Stimulated activated CD8-positive, alpha-beta memory T cell treated with anti-CD3 and anti-CD28 coated beads, Interleukin-15, amount 100 ng/mL, for 24 hours (primary cell): ENCODE measurements at regions not wholly inside any gene's neighbourhood (a gene's known extent, or its start where the extent isn't known, plus 50 kb on each side); places are given as distances from the start of the nearest gene placed in this dataset.
"Not testable (repeated sequence)": the region's sequence is repeated elsewhere in the genome, so short reads cannot be mapped to it uniquely, and the experiment has no call there.

Source experiments
- DNase-seq: peaks from one replicate; pipeline ENCODE4 v3.0.0-alpha.2; 2020; ENCODE audit warnings: low read depth

DNA sequence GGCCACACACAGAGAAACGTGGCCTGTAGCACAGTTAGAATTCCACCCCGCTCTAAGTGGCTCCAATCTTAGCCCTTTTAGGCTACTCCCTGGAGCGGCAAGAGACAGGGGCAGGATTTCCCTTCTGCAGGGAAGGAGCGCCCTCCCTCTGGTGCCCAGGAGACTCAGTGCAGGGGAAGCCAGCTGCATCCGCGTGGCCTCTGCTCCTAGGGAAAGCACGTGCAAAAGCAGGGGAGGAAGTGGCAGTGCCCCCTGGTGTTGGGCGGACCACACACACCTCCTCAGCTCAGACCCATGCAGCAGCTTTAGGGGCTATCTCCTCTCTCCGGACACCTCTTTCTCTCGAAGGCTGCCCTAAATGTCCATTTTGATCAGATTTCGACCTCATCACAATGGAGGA, 50.0 kb downstream of the SPRING1 start:
- peak; percentile 3 for DNase-seq

DNA sequence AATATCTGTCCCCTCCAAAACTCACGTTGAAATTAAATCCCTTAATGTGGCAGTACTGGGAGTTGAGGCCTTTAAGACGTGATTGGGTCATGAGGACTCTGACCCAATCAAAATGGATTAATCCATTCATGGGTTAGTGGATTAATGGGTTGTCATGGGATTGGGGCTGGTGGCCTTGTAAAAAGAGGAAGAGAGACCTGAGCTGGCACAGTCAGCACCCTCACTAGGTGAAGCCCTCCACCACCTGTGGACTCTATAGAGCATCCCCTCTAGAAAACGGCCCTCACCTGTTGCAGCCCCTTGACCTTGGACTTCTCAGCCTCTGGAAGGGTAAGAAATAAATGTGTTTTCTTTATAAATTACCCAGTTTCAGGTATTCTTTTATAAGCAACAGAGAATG, 53.0 kb downstream of the SPRING1 start:
- no peak for DNase-seq

GRCh38 chr12:116677202-116677661, 60.6 kb downstream of the SPRING1 start:
- DNase-seq, result no peak

GRCh38 chr12:116675339-116676107, 62.3 kb downstream of the SPRING1 start:
- no peak for DNase-seq

DNA sequence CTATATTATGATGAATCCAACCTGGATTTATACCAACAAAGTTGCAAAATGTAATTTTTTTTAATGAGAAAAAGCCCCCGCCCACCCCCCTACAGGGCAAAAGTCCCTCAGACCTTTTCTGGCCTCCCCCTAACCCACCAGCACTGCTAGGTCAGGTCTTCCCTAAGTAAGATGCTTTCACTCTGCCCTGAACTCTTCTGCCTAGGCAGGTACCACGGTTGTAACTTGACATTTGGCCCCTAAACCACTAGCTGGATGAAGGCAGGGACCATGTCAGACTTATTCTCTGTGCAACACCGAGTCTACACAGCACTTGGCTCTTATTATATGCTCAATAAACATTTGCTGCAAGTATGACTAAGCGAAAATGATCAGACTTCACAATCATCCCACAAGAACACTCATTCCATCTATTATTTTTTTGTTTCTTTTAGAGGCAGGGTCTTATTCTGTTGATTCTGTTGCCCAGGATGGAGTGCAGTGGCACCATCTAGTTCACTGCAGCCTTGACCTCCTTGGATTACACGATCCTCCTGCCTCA, 63.2 kb downstream of the SPRING1 start:
- no peak for DNase-seq

GRCh38 chr12:116673681-116674111, 64.2 kb downstream of the SPRING1 start:
- DNase-seq, result no peak

- DNase-seq, result no peak
Observed at GRCh38 chr12:116672842-116673516, 64.9 kb downstream of the SPRING1 start.

DNA sequence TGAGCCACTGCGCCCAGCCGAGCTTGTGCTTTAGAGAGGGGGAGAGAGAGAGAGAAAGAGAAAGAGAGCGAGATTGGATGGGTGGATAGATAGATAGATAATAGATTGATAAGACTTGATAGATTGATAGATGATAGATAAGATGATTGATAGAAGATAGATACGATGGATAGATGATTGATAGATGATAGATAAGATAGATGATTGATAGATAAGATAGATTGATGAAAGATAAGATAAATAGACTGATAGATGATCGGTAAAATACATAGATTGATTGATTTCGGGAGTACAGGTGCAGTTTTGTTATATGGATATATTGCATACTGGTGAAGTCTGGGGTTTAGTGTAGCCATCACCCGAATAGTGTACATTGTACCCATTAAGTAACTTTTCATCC, 65.9 kb downstream of the SPRING1 start:
- DNase-seq, result no peak

- no peak for DNase-seq
Observed at GRCh38 chr12:116670859-116671258, 67.0 kb downstream of the SPRING1 start.

GRCh38 chr12:116667752-116668151, 70.1 kb downstream of the SPRING1 start:
- no peak for DNase-seq

- not testable (repeated sequence) for DNase-seq
Observed at GRCh38 chr12:116666829-116667228, 71.0 kb downstream of the SPRING1 start.

- no peak for DNase-seq
Observed at GRCh38 chr12:116666305-116666673, 71.6 kb downstream of the SPRING1 start.

- no peak for DNase-seq
Observed at GRCh38 chr12:116665666-116666304, 72.1 kb downstream of the SPRING1 start.

DNA sequence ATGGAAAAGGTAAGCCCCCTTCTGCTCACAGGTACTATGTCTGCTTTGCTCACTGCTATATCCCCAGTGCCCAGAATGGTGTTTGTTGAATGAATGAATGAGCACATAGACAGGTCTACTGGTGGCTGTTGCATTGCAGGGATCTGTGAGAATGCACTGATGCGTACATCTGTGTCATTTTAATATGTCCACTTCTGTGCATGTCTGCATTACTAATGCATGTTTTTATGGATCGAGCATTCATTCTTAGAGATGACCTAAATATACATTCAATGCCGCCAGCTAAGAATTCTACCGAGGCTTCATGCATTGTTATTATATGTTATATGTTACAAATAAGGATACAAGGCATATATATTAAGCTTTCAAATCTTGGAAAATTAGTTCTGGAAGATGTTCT, 73.8 kb downstream of the SPRING1 start:
- no peak for DNase-seq

DNA sequence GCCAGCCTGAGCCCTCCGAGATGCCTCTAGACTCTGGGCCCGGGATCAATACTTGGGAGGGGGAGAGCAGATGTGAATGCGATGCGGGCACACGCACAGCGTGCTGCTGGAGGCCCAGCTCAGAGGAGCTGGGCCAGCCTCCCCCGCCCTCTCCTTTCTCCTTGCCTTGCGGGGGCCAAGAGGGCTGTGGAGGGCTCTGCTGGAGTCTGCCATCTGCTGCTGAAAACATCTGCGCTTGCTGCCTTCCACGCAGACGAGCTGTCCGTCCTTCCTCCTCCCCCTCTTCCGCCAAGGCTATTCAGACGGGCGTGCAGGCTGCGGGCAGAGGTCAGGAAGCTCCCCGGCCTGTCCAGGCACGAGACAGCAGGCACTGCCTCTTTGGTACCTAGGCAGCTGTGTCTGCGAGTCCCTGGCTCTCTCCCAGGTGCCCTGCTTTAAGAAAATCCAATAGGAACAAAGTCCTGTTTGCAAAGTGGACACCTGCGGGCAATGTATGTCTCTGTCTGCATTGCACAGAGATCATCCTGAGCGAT, 75.2 kb downstream of the SPRING1 start:
- no peak for DNase-seq

DNA sequence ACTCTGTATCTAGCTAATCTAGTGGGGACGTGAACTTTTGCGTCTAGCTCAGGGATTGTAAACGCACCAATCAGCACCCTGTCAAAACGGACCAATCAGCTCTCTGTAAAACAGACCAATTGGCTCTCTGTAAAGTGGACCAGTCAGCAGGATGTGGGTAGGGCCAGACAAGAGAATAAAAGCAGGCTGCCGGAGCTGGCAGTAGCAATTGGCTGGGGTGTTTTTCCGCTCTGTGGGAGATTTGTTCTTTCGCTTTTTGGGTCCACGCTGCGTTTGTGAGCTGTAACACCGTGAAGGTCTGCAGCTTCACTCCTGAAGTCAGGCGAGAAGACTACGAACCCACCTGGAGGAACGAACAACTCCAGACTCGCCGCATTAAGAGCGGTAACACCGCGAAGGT, 76.5 kb downstream of the SPRING1 start:
- DNase-seq, result no peak

DNA sequence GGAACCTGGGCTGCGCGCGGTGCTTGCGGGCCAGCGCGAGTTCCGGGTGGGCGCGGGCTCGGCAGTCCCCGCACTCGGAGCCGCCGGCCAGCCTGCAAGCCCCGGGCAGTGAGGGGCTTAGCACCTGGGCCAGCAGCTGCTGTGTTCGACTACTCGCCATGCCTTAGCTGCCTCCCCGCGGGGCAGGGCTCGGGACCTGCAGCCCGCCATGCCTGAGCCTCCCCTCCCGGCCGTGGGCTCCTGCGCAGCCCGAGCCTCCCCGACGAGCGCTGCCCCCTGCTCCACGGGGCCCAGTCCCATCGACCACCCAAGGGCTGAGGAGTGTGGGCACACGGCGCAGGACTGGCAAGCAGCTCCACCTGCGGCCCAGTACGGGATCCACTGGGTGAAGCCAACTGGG, 77.1 kb downstream of the SPRING1 start:
- not testable (repeated sequence) for DNase-seq

DNA sequence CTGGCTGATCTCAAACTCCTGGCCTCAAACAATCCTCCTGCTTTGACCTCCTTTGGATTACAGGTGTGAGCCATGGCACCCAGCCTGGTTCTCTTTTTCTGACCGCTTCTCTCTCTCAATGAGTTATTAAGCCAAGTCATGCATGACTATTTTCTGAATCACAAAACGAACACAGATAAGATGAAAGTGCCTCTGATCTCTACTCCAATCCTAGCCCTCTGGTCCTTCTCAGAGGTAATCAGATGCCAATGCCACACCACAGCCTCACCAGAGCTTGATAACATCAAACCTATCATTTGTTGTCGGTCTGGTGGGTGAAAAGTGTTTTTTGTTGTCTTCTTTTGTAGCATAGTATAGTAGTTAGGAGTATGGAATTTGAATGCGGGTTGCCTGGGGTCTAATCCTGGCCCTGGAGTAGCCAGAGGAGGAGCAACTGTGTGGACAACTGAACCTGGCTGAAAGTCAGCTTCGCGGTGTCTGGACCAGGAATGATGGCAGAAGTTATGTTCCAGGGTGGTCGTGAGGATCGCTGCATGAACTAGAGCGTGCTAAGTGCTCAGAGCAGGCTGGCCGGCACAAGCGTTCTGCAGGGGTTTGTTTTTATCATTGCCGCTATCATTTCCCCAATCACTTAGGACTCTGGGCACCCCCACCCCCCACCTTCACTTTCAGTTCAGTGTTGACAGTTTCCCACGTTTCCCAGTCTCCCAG, 77.9 kb downstream of the SPRING1 start:
- no peak for DNase-seq

DNA sequence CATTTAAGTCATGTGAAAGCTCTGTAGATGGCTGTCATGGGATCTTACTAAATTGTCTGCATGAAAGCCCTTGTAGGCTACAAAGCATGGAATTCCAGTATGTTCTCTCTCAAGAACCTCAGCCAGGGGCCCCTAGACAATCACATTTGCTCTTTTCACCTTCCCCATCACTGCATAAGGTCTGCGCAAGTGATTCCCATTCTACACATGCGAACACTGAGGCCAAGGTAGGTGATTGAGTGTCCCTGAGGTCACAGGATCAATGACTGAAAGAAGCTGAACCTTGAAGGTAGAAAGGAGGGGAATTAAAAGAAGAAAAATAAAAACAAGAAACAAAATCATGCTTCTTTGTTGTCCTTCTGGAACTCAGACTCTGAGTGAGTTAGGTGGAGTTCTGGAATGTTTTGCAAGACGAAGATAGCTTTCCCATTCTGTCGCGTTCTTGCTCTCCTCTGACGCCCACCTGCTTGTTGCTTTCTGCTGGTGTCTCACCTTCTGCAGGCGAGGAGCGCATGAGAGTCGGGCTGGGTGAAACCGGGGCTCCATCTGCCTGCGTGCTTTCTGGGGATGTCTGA, 79.9 kb downstream of the SPRING1 start:
- DNase-seq, result no peak

DNA sequence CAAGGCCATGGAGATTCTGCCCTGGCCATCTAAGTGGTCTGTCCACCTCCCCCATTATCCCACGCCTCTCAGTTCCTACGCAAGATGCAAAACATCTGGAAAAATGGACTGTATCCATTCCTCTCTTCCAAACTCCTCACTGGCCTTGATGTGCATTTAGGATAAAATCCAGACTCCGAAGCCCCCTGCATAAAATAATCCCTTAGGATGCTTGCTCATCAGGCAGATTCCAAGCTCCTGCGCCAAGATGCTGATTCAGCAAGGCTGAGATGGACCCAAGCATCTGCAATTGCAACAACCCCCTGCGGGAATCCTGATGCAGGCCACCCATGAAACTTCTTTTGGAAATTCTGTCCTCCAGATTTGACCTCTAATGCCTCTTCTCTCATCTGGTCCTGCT, 81.6 kb downstream of the SPRING1 start:
- DNase-seq, result no peak

DNA sequence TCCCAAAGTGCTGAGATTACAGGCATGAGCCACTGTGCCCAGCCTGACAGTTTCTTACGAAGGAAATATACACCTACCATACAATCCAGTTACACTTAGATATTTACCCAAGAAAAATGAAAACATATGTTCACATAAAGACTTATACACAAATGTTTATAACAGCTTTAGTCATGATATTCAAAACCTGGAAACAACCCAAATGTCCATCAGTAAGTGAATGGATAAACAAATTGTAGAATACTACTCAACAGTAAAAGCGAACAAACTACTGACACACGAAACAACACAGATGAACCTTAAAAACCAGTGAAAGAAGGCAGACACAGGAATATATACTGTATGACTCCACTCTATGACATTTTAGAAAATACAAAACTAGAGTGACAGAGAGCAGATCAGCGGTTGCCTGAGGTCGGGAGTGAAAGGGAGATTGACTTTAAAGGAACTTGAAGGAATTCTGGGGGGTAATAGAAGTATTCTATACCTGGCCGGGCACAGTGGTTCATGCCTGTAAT, 83.6 kb downstream of the SPRING1 start:
- DNase-seq, result no peak
